T-helper 2 cell treated with Interferon-gamma antibody and Interleukin-4, amounts not matched to agents 100 ng/mL and 5 ng/mL, for 36 hours (primary cell): ENCODE measurements at regions not wholly inside any gene's neighbourhood (a gene's known extent, or its start where the extent isn't known, plus 50 kb on each side); places are given as distances from the start of the nearest gene placed in this dataset.

ENCODE experiments used
- intact Hi-C: fragments of 100-400 bp; cut with micrococcal nuclease; formaldehyde crosslinking; loops from one replicate; pipeline ENCODE4 v1.15.1; 2023

GRCh38 chr2:150909613-150910012, 352.1 kb downstream of the RBM43 start:
- intact Hi-C loops: no loop called here

GRCh38 chr2:150909090-150909489, 352.6 kb downstream of the RBM43 start:
- intact Hi-C loops: no loop called here

DNA sequence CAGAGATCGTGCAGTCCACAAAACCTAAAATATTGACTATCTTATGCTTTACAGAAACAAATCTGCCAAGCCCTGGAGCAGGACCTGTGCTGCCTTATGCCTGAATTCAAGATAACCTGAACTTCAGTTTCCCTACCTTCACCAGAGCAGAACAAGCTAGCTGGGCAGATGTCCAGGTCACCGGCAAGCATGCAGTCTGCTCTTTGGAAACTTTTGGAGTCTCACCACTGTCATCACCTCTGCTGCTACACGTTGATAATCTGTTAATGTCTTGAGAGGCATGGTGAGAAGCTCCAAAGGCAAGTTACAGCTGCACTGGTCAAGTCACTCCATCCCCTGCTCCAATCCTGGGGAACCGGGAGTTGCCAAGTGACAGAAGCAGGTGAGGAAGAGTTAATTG, 354.2 kb downstream of the RBM43 start:
- intact Hi-C loops: no loop called here

DNA sequence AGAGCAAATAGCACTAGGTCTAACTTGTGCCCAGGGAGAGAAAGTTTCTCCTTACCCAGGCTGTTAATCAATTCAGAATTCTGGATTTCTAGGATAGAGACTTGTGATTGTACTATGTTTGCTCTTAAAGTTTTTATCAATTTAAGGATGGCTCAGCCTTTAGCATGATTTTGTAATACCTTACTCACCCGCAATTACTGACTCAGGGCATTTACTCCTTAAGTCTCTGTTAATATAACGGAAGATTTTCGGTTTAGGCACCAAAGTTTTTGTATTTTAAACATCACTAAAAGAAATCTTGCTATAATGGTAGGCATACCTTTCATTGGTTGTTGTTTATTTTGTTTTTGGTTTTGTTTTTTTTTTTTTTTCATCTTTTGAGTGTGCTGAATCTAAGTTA, 358.2 kb downstream of the RBM43 start:
- intact Hi-C loops: no loop called here

DNA sequence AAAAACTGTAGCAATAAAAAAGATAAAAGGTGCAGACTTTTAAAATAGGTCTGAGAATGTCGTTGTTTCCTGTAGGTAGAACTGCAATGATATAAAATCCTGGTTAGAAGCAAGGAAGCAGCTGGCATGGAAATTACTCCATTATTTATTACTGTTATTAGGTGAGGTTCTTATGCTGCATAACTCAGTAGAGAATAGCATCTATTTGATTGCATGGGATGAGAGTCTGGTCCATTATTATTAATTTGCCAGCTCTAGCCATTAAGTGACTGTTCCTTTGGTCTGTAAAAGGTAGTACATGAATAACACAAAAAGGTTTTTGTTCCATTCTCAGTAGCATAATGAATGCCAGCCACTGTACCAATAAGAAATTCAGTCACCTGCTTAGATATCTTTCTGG, 358.6 kb downstream of the RBM43 start:
- intact Hi-C loops: no loop called here

- intact Hi-C loops: no loop called here
These were observed 360.8 kb downstream of the RBM43 start for GRCh38 chr2:150900913-150901312.

DNA sequence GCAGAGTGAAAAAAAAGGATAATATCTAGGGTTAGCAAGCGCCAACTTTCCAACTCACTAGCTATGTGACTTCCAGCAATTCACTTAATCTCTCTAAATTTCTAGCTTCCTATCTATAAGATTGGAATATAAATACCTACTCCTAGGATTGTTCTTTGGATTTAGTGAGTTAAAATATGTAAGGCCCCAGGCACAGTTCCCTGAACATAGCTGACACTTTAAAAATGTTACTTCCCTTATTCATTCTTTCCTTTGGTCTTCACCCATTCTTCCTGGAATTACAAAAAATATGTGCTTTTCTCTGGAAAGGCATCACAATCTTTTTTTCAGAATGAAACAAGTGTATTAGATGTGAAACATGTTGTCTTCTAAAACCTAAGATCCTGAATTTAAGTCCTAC, 365.7 kb downstream of the RBM43 start:
- intact Hi-C loops: no loop called here

DNA sequence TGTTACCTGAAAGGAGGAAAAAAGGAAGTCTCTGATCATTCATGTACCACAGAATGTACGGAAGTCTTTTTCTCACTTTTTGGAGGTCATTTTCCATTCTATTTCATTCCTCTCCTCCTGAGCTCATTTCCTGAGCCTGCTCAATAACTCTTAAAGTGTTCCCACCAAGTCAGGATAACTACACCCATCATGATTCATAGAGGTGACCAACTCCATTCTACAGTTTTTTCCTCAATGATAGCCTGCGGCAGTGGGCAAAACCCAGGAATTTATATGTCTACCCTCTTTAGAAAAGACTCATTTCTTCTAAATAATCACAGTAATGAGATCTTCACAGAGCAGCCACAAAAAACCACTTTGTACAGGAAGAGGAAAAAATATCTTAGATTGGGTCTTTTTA, 372.5 kb downstream of the RBM43 start:
- intact Hi-C loops: no loop called here

DNA sequence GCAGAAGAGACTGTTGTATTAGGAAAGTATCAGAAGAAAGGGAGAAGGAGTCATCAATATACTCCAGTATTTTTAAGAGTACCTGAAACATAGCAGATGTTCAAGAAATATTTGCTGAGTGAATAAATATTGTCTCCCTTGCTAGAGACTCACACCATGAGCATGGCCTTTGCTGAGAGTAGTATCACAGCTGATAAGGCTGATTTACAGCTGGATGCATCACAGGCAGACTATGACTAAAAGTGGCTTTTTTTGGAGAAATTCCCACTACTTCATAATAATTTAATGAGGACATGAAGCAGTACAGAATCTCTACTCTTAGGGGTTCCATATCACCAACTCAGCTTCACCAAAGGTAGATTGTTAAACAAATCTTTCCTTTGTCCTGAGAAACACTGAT, 373.3 kb downstream of the RBM43 start:
- intact Hi-C loops: no loop called here

GRCh38 chr2:150887926-150888325, 373.7 kb downstream of the RBM43 start:
- intact Hi-C loops: no loop called here

DNA sequence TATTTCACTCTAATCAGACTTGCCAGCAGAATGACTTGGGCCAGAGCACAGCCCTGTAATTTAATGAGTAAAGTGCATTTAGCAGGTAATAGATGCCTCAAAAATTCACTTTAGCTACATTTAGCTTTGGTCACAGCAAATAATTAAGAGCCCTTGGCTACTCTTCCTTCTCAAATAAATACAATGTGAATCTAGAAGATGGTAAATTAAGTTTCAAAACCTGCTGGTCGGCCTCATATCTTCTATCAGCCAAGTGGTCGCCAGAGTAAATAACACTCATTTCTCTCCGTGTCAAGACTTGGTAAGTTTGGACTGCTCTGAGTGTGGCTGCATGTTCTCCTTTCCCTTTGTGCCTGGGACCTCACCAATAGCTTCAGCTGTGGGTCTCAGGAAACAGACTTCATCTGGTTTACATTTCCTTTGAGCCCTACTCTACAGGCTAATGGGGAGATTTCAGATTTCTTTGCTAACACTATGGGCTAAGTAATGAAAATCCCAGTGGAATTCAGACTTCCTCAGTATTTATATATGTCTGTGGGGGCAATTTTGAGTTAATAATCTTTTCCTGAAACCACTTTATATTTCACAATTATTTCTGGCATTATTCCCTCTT, 375.8 kb downstream of the RBM43 start:
- intact Hi-C loops: no loop called here

DNA sequence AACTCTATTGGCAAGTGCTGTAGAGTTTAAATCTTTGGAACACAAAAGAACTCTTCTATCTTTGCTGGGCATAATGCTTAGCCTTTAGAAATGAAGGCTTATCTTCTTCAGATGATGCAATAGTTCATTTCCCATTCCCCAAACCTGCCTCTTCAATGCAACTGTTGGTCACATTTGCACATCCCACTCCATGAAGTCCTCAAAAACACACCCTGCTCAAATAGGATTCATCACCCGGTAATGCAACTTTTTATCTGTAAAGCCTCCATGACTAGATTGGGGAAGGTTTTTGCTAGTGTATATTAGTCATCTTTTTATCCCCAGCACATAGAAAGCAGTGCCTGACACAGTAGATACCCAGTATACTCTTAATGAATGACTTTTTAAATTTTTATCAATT, 376.4 kb downstream of the RBM43 start:
- intact Hi-C loops: no loop called here

DNA sequence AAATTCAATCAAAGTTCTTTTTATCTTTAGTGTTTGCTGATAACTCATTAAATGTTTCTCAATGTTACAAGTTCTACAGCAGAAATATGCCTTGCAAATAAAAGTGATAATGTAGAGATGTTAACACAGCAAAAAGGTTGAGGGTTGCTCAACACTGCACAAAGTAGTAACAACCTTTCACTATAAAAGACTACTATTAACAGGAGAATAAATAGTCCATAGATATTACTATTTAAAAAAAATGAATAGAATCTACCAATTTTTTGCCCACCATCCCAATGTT, 378.1 kb downstream of the RBM43 start:
- intact Hi-C loops: no loop called here

DNA sequence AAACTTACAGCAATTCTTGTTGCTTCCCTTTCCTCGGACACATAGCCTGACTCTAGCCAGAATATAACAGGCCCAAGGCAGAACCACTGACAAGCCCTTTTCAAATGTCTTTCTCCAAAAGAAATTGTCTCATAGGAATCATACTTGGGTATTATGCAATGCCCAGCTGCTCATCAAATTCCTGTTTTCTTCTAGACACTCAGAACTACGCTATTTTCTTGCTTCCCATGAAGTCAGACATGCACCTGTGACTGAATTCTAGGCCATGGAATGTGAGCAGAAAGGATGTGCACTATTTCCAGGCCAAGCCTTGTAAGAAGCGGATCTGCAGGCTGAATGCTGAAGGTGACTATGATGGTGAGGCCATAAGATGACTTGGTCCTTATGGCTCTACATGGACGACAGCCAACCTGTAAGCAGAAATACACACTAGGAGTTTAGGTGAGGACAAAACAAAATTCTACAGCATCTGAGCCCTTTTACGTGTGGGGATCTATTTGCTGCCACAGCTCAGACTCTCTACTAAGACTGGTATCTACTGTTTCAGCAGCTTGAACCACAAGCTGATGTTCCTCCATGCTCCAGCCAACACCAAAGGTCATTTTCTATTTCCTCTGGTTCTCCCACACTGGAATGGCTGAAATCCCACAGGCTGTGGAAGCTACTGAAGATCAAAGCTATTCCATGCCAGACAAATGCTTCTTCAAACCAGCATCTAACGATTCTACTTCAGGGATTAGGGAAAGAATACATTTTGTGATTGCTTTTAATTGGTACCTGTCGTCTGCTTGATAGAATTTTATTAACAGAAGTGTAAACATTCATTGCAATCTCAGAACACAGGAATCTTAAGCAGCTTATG, 378.7 kb downstream of the RBM43 start:
- intact Hi-C loops: no loop called here

GRCh38 chr2:150880986-150881385, 380.7 kb downstream of the RBM43 start:
- intact Hi-C loops: no loop called here

- intact Hi-C loops: no loop called here
These were observed 383.3 kb downstream of the RBM43 start for GRCh38 chr2:150878356-150878755.

GRCh38 chr2:150876251-150876950, 385.3 kb downstream of the RBM43 start:
- intact Hi-C loops: no loop called here

DNA sequence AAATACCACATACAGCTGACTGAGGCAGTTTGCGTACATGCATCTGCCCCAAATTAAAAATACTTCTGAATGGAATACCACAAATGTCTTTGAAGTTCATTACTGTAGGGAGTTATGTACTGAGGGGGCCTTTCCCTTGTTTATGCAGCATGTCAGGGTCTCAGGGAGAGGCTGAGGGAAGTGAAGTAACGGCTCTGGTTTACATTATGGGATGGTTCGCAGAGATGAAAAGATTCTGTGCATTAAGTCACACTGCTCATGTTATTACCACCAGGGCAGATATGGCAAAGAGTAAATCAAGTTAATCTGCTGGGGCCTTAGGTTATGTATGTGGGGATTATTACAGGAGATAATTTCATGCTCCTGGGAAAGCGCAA, 385.9 kb upstream of the RND3 start:
- intact Hi-C loops: no loop called here

GRCh38 chr2:150872756-150873395, 385.4 kb upstream of the RND3 start:
- intact Hi-C loops: no loop called here

DNA sequence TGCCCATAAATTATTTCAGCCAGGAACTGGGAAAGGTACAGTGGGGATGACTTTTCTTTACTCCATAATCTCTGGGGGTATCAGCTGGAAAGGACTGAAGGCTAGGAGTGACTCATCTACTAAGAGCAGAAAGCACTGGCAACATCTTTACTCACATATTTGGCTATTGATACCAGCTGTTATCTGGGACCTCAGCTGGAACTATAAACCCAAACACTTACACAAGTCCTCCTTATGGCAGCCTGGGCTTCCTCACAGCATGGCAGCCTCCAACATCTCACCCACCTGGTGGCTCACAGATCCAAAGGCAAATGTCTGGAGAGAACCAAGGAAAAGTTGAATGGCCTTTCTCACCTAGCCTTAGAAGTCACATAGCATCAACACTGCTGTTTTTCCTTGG, 379.0 kb upstream of the RND3 start:
- intact Hi-C loops: no loop called here

DNA sequence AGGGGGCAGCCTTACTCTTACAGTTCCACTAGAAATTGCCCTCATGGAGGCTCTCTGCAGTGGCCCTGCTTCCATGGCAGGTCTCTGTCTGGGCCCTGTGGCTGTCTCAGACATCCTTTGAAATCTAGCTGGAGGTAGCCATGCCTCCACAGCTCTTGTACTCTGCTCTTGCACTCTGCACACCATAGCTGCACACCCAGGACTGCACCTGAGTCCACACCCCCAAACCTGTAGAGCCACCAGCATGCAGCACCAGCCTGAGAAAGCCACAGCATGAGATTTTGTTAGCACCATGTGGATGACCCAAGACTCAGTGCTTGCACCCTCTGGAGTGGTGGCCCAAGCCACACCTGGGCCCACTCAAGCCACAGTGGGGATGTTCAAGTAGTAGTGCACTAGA, 376.2 kb upstream of the RND3 start:
- intact Hi-C loops: no loop called here

- intact Hi-C loops: no loop called here
These were observed 372.8 kb upstream of the RND3 start for GRCh38 chr2:150860301-150860700.
